ENCODE measurements at regions not wholly inside any gene's neighbourhood (a gene's known extent, or its start where the extent isn't known, plus 50 kb on each side); places are given as distances from the start of the nearest gene placed in this dataset.

GRCh38 chr16:31700200-31700529, 172.5 kb downstream of the AHSP start:
- no peak for TF ChIP-seq RAD51 (IDR thresholded peaks at IDR 0.05)
- no peak for TF ChIP-seq ETV6 (conservative IDR thresholded peaks at IDR 0.05 in 1 of 2, IDR thresholded peaks at IDR 0.05 in 1 of 2; ENCODE audit: borderline replicate concordance in 1 of 2, low read depth in 1 of 2)
- TF ChIP-seq POLR2A (IDR thresholded peaks at IDR 0.05; ENCODE audit: low read depth, low read length) = no peak

All from GM12878 (cell line).